ENCODE measurements at regions not wholly inside any gene's neighbourhood (a gene's known extent, or its start where the extent isn't known, plus 50 kb on each side); places are given as distances from the start of the nearest gene placed in this dataset.

GRCh38 chr14:104425763-104426646 is 153.6 kb upstream of the C14orf180 start:
- no peak for DNase-seq (ENCODE audit: low read depth)

DNA sequence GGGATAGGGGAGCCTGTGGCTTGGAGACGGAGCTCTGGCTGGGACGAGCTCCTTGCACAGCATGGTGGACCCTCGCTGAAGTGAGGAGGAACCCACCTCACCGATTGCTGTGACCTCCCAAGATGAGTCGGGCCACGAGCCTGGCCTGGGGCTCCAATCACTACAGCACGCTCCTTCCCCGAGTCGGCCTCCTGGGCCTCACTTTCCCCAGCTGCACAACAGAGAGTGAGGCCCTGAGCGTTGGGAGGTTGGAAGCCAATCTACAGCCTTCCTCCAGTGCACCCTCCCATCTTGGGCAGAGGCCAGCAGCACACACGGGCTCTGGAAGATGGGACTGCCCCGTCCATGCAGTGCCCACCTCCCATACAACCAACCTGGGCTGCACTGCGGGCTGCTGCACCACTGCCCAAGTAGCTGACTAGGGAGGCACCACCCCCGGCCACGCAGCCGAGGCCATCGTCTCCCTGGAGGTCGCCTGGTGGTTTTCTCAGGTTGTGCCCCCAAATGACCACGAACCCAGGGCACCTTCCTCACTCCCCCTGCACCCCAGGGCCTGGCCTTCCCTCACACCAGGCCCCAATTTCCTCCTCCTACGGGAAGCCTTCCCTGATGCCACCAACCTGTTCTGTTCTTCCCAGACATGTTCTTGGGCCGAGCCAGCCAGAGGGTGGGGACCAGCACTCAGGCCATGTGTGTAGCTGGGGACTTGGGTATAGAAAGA is 152.3 kb upstream of the C14orf180 start:
- no peak for DNase-seq (ENCODE audit: low read depth)

GRCh38 chr14:104428333-104428851 is 151.2 kb upstream of the C14orf180 start:
- no peak for DNase-seq (ENCODE audit: low read depth)

- no peak for DNase-seq (ENCODE audit: low read depth)
These were observed 150.7 kb upstream of the C14orf180 start for GRCh38 chr14:104428860-104429259.

DNA sequence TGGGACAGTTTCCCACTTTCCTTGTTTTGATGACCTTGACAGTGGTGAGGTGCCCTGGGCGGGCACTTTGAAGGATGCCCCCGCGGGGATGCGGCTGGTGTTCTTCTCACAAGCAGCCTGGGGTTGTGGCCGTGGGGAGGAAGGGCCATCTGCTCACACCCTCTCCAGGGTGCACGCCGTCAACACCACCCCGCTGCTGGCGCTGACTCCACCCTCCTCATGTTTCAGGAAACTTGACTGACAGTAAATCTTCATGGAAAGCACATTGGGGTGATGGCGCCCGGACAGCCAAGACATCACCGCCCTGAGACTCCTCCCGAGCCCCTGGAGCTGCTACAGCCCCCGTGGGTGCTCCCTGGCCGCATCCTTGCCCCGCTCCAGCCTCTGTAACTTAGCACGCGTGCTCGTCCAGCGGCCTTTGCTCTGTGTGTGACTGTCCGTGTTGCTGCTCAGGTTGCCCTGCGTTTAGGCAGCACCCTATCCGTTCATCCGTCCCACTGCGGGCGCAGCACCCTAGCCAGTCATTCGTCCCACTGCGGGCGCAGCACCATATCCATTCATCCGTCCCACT is 150.2 kb upstream of the C14orf180 start:
- DNase-seq (ENCODE audit: low read depth), result no peak

GRCh38 chr14:104431351-104431928 is 148.1 kb upstream of the C14orf180 start:
- no peak for DNase-seq (ENCODE audit: low read depth)

GRCh38 chr14:104431929-104432541 is 147.5 kb upstream of the C14orf180 start:
- no peak for DNase-seq (ENCODE audit: low read depth)

- no peak for DNase-seq (ENCODE audit: low read depth)
These were observed 146.8 kb upstream of the C14orf180 start for GRCh38 chr14:104432611-104433231.

DNA sequence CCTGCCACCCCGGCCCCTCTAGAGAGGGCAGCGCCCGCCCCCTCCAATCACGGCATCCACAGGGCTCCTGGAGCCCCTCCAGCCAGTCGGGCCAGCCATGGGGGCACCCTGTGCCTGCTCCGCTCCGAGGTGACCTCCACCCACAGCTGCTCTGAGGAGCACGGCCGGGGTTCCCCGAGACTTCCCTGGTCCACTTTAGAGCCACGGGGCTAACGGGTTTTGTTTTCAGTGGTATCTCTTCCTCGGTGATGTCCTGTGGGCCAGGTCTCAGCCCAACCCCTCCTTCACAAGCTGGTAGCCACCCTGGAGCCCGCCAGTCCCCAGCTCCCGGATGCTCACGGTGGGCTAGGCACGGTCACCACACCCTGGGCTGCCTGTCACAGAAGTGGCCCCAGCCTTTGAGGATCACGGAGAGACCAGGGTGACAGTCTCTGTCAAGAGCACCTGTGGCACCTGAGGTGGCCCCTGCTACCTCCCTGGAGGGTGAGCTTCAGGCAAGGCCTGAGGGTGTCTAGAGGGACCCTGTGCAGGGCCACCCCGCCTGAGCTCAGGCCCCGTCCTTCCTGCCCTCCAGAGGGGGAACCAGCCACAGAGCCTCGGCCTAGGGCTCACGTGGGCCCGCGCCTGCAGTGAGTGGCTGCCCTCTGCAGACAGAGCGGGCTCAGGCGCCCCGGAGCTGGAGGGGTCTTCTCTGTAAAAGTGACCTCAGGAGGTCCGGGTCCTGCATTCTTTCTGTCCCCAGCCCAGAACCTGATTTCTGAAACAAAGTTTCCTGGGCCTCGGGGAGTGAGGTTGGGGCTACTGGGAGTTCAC is 146.0 kb upstream of the C14orf180 start:
- DNase-seq (ENCODE audit: low read depth), result no peak

- DNase-seq (ENCODE audit: low read depth), result no peak
These were observed 145.1 kb upstream of the C14orf180 start for GRCh38 chr14:104434214-104435076.

- DNase-seq (ENCODE audit: low read depth), result no peak
These were observed 144.2 kb upstream of the C14orf180 start for GRCh38 chr14:104435147-104436046.

- no peak for DNase-seq (ENCODE audit: low read depth)
These were observed 143.4 kb upstream of the C14orf180 start for GRCh38 chr14:104436047-104436591.

DNA sequence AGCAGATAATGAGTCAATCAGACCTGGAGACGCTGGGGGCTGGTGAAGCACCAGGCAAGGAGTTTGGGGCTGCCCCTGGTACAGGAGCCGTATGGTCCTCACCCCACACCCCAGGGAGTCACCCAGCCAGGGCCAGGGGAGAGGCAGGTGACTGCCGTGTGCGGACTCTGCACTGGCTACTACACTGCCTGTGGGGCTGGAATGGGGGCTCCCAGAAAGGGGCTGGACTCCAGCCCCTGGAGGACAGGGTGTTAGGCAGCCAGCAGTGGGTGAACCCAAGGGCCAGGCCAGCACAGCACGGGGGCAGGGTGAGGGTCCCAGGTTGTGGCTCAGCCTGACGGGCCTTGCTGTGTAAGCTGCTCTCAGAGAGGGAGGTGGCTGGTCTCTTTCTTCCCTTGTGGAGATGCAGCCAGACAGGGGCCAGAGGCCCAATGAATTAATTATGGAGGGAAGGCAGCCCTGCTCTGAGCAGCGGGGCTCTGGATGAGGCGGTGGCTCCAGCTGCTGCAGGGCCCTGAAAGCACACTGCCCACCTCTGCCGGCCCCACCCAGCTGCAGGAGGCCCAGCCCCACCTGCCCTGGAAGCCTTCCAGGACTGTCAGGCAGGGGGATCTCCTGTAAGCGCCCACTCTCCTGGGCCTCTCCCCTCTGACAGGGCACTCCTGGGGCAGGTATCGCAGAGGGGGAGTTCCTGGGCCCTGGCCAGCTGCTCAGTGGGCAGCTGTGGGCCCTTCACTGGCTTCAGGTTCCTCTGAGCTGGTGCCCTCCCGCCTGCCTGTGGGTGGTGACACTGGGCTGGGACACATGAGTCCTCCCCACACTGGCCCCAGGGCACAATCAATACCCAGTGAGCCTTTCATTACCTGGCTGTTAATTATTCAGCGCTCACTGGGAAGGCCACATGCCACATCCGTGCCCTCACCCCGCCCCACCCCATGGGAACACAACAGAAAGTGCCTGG is 142.5 kb upstream of the C14orf180 start:
- DNase-seq (ENCODE audit: low read depth), result no peak

- DNase-seq (ENCODE audit: low read depth), result no peak
These were observed 141.9 kb upstream of the C14orf180 start for GRCh38 chr14:104437703-104438102.

- no peak for DNase-seq (ENCODE audit: low read depth)
These were observed 141.2 kb upstream of the C14orf180 start for GRCh38 chr14:104438166-104438887.

- no peak for DNase-seq (ENCODE audit: low read depth)
These were observed 139.9 kb upstream of the C14orf180 start for GRCh38 chr14:104439625-104440024.
